ENCODE measurements at regions not wholly inside any gene's neighbourhood (a gene's known extent, or its start where the extent isn't known, plus 50 kb on each side); places are given as distances from the start of the nearest gene placed in this dataset.

- DNase-seq (ENCODE audit: low read depth in 4 of 4, low spot score in 3 of 4): no peak
These were observed 119.0 kb upstream of the SNTG2 start for GRCh38 chr2:831622-832021.

- DNase-seq (ENCODE audit: low read depth in 4 of 4, low spot score in 3 of 4): no peak
These were observed 119.5 kb upstream of the SNTG2 start for GRCh38 chr2:831225-831536.

- DNase-seq (ENCODE audit: low read depth in 4 of 4, low spot score in 3 of 4): no peak
These were observed 120.0 kb upstream of the SNTG2 start for GRCh38 chr2:830419-831224.

- no peak for DNase-seq (ENCODE audit: low read depth in 4 of 4, low spot score in 3 of 4)
These were observed 121.6 kb upstream of the SNTG2 start for GRCh38 chr2:829047-829446.

GRCh38 chr2:824954-825353, 125.7 kb upstream of the SNTG2 start:
- no peak for DNase-seq (ENCODE audit: low read depth in 4 of 4, low spot score in 3 of 4)

GRCh38 chr2:824524-824923, 126.1 kb upstream of the SNTG2 start:
- no peak for DNase-seq (ENCODE audit: low read depth in 4 of 4, low spot score in 3 of 4)

GRCh38 chr2:821546-821945, 129.1 kb upstream of the SNTG2 start:
- DNase-seq (ENCODE audit: low read depth in 4 of 4, low spot score in 3 of 4): no peak

- DNase-seq (ENCODE audit: low read depth in 4 of 4, low spot score in 3 of 4): no peak
These were observed 131.0 kb upstream of the SNTG2 start for GRCh38 chr2:819601-820000.

- DNase-seq (ENCODE audit: low read depth in 4 of 4, low spot score in 3 of 4): no peak
These were observed 131.5 kb upstream of the SNTG2 start for GRCh38 chr2:819121-819520.

GRCh38 chr2:817336-818015, 133.2 kb upstream of the SNTG2 start:
- no peak for DNase-seq (ENCODE audit: low read depth in 4 of 4, low spot score in 3 of 4)

- no peak for DNase-seq (ENCODE audit: low read depth in 4 of 4, low spot score in 3 of 4)
These were observed 134.4 kb upstream of the SNTG2 start for GRCh38 chr2:816278-816677.

GRCh38 chr2:810397-810796, 133.2 kb upstream of the TMEM18 start:
- no peak for DNase-seq (ENCODE audit: low read depth in 4 of 4, low spot score in 3 of 4)

- DNase-seq (ENCODE audit: low read depth in 4 of 4, low spot score in 3 of 4): no peak
These were observed 130.1 kb upstream of the TMEM18 start for GRCh38 chr2:807300-807699.

GRCh38 chr2:805664-806063, 128.5 kb upstream of the TMEM18 start:
- no peak for DNase-seq (ENCODE audit: low read depth in 4 of 4, low spot score in 3 of 4)

- DNase-seq (ENCODE audit: low read depth in 4 of 4, low spot score in 3 of 4): no peak
These were observed 120.8 kb upstream of the TMEM18 start for GRCh38 chr2:797993-798392.

GRCh38 chr2:797556-797955, 120.3 kb upstream of the TMEM18 start:
- no peak for DNase-seq (ENCODE audit: low read depth in 4 of 4, low spot score in 3 of 4)

- no peak for DNase-seq (ENCODE audit: low read depth in 4 of 4, low spot score in 3 of 4)
These were observed 119.2 kb upstream of the TMEM18 start for GRCh38 chr2:796141-796985.

- DNase-seq (ENCODE audit: low read depth in 4 of 4, low spot score in 3 of 4): no peak
These were observed 118.4 kb upstream of the TMEM18 start for GRCh38 chr2:795531-796041.

GRCh38 chr2:794554-795241, 117.5 kb upstream of the TMEM18 start:
- DNase-seq (ENCODE audit: low read depth in 4 of 4, low spot score in 3 of 4): no peak

GRCh38 chr2:793236-793635, 116.0 kb upstream of the TMEM18 start:
- DNase-seq (ENCODE audit: low read depth in 4 of 4, low spot score in 3 of 4): no peak

GRCh38 chr2:792687-793086, 115.5 kb upstream of the TMEM18 start:
- DNase-seq (ENCODE audit: low read depth in 4 of 4, low spot score in 3 of 4): no peak

Measured in left renal pelvis (tissue), 4 donors.